Parathyroid adenoma (tissue), 2 donors: ENCODE measurements at regions not wholly inside any gene's neighbourhood (a gene's known extent, or its start where the extent isn't known, plus 50 kb on each side); places are given as distances from the start of the nearest gene placed in this dataset.

Experiments used
- H2AFZ ChIP-seq: fragments of 300-600 bp; sonication (generic); one replicate; pipeline ENCODE4 v1.7.0; 2017; ENCODE audit warnings: antibody characterized with exemption, mild to moderate bottlenecking
- H3K27ac ChIP-seq: fragments of 300-600 bp; sonication (generic); one replicate; pipeline ENCODE4 v1.7.0; 2017
- H3K27me3 ChIP-seq: fragments of 300-600 bp; sonication (generic); one replicate; pipeline ENCODE4 v1.7.0; 2017; ENCODE audit warnings: low read length; ENCODE audit not compliant: control insufficient read depth, insufficient read depth
- H3K36me3 ChIP-seq: fragments of 300-600 bp; sonication (generic); one replicate; pipeline ENCODE4 v1.7.0; 2017; ENCODE audit warnings: low read length; ENCODE audit not compliant: control insufficient read depth, insufficient read depth
- H3K4me1 ChIP-seq: fragments of 300-600 bp; sonication (generic); one replicate; pipeline ENCODE4 v1.7.0; 2017; ENCODE audit warnings: control low read depth
- H3K4me2 ChIP-seq: fragments of 300-600 bp; sonication (generic); one replicate; pipeline ENCODE4 v1.7.0; 2017; ENCODE audit warnings: low read length
- H3K4me3 ChIP-seq: fragments of 300-600 bp; sonication (generic); one replicate; pipeline ENCODE4 v1.7.0; 2017; ENCODE audit warnings: low read depth, low read length
- H3K79me2 ChIP-seq: fragments of 300-600 bp; sonication (generic); one replicate; pipeline ENCODE4 v1.7.0; 2017; ENCODE audit warnings: control low read depth
- H3K9ac ChIP-seq: fragments of 300-600 bp; sonication (generic); one replicate; pipeline ENCODE4 v1.7.0; 2017; ENCODE audit warnings: mild to moderate bottlenecking
- H3K9me3 ChIP-seq: fragments of 300-600 bp; sonication (generic); one replicate; pipeline ENCODE4 v1.7.0; 2017; ENCODE audit warnings: low read length; ENCODE audit not compliant: control insufficient read depth
- TF ChIP-seq, protein P1 (sequence below): fragments of 300-600 bp; sonication (generic); IDR thresholded peaks from one replicate; pipeline ENCODE4 v1.7.0; 2017; ENCODE audit warnings: antibody characterized with exemption, mild to moderate bottlenecking
- donor health status: primary hyperparathyroidism.

DNA sequence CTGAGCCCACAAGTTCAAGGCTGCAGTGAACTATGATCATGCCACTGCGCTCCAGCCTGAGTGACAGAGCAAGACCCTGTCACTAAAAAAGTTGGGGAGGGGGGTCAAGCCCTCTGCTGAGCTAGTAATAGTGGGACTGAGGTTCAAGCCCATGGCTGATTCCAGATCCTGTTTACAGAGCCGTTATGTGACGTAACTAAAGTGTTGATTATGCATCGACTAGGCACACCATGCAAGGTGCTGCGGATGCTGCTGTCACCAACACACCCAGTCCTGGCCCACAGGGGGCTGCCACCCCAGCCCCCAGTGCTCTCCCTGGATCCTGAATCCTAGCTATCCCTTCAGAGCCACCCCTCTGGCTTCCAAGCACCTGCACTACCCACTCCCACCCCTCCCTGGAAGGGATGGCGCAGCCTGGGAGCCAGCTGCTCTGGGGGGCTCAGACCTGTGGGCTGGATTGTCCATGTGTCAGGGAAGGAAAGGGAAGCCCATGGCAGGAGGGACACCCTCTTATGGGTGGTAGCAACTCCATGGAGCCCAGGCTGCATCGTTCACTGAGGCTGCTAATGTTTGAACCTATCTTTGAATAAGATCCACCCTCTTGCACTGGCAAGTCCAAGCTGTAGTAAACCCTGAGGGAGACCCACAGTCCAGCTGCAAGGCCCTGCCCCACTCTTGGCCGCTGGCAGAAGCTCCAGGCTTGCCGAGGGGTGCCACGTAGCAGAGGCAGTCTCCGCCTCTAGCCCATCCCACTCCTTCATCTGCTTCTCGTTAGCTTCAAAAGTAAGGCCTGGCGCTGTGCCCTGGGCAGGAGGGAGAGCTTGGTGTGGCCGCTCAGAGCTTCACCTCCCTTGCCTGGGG, 95.0 kb downstream of the SNX5 start:
- Histone ChIP-seq H3K9me3 (no peaks in the 10 kb centered on the region), H2AFZ (peak overlapping the region; percentile 83), H3K9ac (no peak overlapping the region), H3K36me3 (no peaks in the 10 kb centered on the region), H3K27ac (peak overlapping the region; percentile 22), H3K4me3 (no peak overlapping the region), H3K79me2 (no peaks in the 10 kb centered on the region), H3K27me3 (no peaks in the 10 kb centered on the region), H3K4me1 (peaks cover 27% of the 10 kb centered on the region), H3K4me2 (peak overlapping the region; percentile 21)
- TF ChIP-seq, protein P1, sequence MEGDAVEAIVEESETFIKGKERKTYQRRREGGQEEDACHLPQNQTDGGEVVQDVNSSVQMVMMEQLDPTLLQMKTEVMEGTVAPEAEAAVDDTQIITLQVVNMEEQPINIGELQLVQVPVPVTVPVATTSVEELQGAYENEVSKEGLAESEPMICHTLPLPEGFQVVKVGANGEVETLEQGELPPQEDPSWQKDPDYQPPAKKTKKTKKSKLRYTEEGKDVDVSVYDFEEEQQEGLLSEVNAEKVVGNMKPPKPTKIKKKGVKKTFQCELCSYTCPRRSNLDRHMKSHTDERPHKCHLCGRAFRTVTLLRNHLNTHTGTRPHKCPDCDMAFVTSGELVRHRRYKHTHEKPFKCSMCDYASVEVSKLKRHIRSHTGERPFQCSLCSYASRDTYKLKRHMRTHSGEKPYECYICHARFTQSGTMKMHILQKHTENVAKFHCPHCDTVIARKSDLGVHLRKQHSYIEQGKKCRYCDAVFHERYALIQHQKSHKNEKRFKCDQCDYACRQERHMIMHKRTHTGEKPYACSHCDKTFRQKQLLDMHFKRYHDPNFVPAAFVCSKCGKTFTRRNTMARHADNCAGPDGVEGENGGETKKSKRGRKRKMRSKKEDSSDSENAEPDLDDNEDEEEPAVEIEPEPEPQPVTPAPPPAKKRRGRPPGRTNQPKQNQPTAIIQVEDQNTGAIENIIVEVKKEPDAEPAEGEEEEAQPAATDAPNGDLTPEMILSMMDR: no peak

DNA sequence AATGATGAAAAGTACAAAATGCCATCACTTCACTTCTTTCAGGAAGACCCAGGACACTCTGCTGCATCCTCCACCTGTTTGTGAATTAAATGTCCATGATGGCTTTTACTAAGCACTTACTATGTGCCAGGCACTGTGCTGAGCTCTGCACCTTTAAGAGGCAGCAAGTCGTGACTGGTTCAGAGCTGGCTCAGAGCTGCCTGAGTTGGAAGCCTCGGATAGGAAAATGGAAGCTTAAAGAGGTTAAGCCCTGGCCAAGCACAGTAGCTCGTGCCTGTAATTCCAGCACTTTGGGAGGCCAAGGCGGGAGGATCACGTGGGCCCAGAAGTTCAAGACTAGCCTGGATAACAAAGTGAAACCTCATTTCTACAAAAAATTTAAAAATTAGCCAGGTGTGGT, 95.6 kb downstream of the SNX5 start:
- Histone ChIP-seq H2AFZ (no peak overlapping the region), H3K4me3 (no peak overlapping the region), H3K4me1 (peaks cover 27% of the 10 kb centered on the region), H3K36me3 (no peaks in the 10 kb centered on the region), H3K27ac (no peak overlapping the region), H3K4me2 (no peak overlapping the region), H3K9ac (no peak overlapping the region), H3K79me2 (no peaks in the 10 kb centered on the region), H3K27me3 (no peaks in the 10 kb centered on the region), H3K9me3 (no peaks in the 10 kb centered on the region)
- TF ChIP-seq, protein P1: no peak

DNA sequence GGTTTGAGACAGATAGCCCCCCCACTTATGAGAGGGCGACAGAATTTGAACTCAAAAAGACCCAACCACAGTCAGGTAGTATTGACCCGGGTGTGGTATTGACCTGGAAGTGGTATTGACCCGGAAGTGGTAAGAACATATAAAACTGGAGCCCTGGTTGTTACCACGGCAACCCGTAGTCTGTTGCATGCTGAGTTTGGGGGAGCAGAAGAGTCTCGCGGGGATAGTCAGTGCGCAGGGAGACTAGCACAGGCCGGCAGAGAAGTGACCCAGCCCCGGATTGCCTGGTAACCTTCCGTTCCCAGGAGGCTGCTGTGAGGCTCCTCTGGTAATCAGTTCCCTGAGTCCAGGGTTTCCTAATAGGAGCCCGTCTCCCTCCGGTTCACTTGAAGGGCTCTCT, 96.2 kb downstream of the SNX5 start:
- Histone ChIP-seq H3K4me2 (no peak overlapping the region), H3K27ac (no peak overlapping the region), H3K79me2 (no peaks in the 10 kb centered on the region), H3K9ac (no peak overlapping the region), H2AFZ (peak overlapping the region; percentile 1), H3K36me3 (no peaks in the 10 kb centered on the region), H3K4me1 (peaks cover 27% of the 10 kb centered on the region), H3K27me3 (no peaks in the 10 kb centered on the region), H3K9me3 (no peaks in the 10 kb centered on the region), H3K4me3 (no peak overlapping the region)
- TF ChIP-seq, protein P1: no peak

DNA sequence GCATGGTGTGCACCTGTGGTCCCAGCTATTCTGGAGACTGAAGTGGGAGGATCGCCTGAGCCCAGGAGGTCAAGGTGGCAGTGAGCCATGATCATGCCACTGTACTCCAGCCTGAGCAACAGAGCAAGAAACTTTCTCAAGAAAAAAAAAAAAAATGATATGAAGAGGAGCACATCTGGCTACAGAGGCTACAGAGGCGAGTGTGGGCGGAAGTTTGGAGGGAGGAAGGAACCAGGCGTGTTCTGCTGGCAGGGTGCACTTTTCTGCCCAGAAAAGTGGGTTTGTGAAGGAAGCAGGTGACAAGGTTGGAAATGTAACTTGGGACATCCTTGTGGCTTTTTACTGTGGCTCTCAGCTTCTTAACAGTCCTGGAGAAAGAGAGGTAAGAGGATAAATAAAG, 96.7 kb downstream of the SNX5 start:
- H3K27me3 ChIP-seq: no peaks in the 10 kb centered on the region
- H2AFZ ChIP-seq: peak overlapping the region; percentile 1
- H3K4me3 ChIP-seq: no peak overlapping the region
- H3K36me3 ChIP-seq: no peaks in the 10 kb centered on the region
- H3K4me1 ChIP-seq: peaks cover 27% of the 10 kb centered on the region
- no peaks in the 10 kb centered on the region for H3K9me3 ChIP-seq
- H3K79me2 ChIP-seq: no peaks in the 10 kb centered on the region
- TF ChIP-seq, protein P1: no peak
- H3K27ac ChIP-seq: no peak overlapping the region
- no peak overlapping the region for H3K4me2 ChIP-seq
- H3K9ac ChIP-seq: no peak overlapping the region

DNA sequence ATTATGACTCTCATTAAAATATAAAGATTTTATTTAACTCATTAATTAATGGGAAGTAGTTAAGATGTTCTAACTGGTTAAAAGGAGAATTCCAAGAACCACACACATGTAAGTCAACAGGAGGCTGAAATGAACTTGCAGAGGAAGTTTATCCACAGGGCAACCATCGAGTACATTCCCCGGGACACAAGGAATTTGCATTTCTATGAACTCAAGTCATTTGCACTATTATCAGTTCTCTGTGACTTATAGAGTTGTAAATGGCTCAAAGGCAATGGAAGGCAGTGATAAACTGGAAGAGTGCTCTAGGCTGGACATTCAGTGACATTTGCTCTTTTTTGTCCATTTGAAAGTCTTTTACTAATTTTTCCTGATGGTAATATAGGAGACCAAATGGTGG, 97.4 kb downstream of the SNX5 start:
- no peaks in the 10 kb centered on the region for H3K79me2 ChIP-seq
- H3K4me2 ChIP-seq: no peak overlapping the region
- no peak overlapping the region for H3K9ac ChIP-seq
- peaks cover 27% of the 10 kb centered on the region for H3K4me1 ChIP-seq
- TF ChIP-seq, protein P1: no peak
- no peaks in the 10 kb centered on the region for H3K27me3 ChIP-seq
- H3K27ac ChIP-seq: no peak overlapping the region
- no peaks in the 10 kb centered on the region for H3K9me3 ChIP-seq
- H2AFZ ChIP-seq: no peak overlapping the region
- no peak overlapping the region for H3K4me3 ChIP-seq
- no peaks in the 10 kb centered on the region for H3K36me3 ChIP-seq
